OCI-LY7 (cell line): ENCODE measurements at regions not wholly inside any gene's neighbourhood (a gene's known extent, or its start where the extent isn't known, plus 50 kb on each side); places are given as distances from the start of the nearest gene placed in this dataset.

Experiments
- BruUV-seq: library from RNA; stranded (reverse); fragments of 400-500 nt; replicated peaks from 2 replicates; lab custom pipeline; 2021; lab: Mats Ljungman, UMichigan
- CTCF ChIA-PET: fragments of 300-600 bp; sonication (Branson Sonifier 250); formaldehyde crosslinking; loops from one replicate; lab custom pipeline; 2022; ENCODE audit warnings: antibody characterized with exemption; ENCODE audit not compliant: unreplicated experiment; lab: Charles Lee
- POLR2A ChIA-PET: fragments of 300-600 bp; sonication (Branson Sonifier 250); formaldehyde crosslinking; loops from one replicate; lab custom pipeline; 2022; ENCODE audit warnings: antibody characterized with exemption; lab: Charles Lee
- DNase-seq: peaks from one replicate; pipeline ENCODE4 v3.0.0-alpha.2; 2015; ENCODE audit warnings: low spot score
- H2AFZ ChIP-seq: fragments of 200-600 bp; sonication (generic), shearing (Covaris generic); 2 replicates; pipeline ENCODE4 v1.6.1; 2014; ENCODE audit warnings: mild to moderate bottlenecking, antibody characterized with exemption, low read length, moderate library complexity
- H3K27ac ChIP-seq: fragments of 200-600 bp; sonication (generic); 2 replicates; pipeline ENCODE4 v1.5.1; 2014; ENCODE audit warnings: mixed run types, low read depth, mild to moderate bottlenecking, moderate library complexity, low read length, inconsistent platforms; ENCODE audit not compliant: poor library complexity, severe bottlenecking
- H3K36me3 ChIP-seq: fragments of 200-600 bp; sonication (generic); 2 replicates; pipeline ENCODE4 v1.6.1; 2014; ENCODE audit warnings: mild to moderate bottlenecking, antibody characterized with exemption, low read length, moderate library complexity, mixed read lengths; ENCODE audit not compliant: insufficient read depth
- H3K4me1 ChIP-seq: fragments of 200-600 bp; sonication (generic); 2 replicates; pipeline ENCODE4 v1.5.1; 2014; ENCODE audit warnings: mild to moderate bottlenecking, low read length; ENCODE audit not compliant: insufficient read depth, poor library complexity, severe bottlenecking
- H3K4me2 ChIP-seq: fragments of 200-600 bp; sonication (generic); 2 replicates; pipeline ENCODE4 v1.6.1; 2014; ENCODE audit warnings: mild to moderate bottlenecking, low read length
- H3K4me3 ChIP-seq: fragments of 200-600 bp; sonication (generic); 2 replicates; pipeline ENCODE4 v1.5.1; 2014; ENCODE audit warnings: mild to moderate bottlenecking, low read depth, low read length; ENCODE audit not compliant: poor library complexity, severe bottlenecking
- H3K79me2 ChIP-seq: fragments of 200-600 bp; sonication (generic); 2 replicates; pipeline ENCODE4 v1.6.1; 2016; ENCODE audit warnings: low read depth, mild to moderate bottlenecking, low read length, moderate library complexity, mixed read lengths; ENCODE audit not compliant: insufficient read depth
- H3K9me2 ChIP-seq: fragments of 200-600 bp; sonication (generic); 2 replicates; pipeline ENCODE4 v1.6.1; 2016; ENCODE audit warnings: mild to moderate bottlenecking, low read length, mixed read lengths; ENCODE audit not compliant: insufficient read depth
- H3K9me3 ChIP-seq: fragments of 200-600 bp; sonication (generic); 2 replicates; pipeline ENCODE4 v1.6.1; 2014; ENCODE audit warnings: mild to moderate bottlenecking, mixed run types, low read length, mixed read lengths
- H4K20me1 ChIP-seq: fragments of 200-600 bp; sonication (generic); 2 replicates; pipeline ENCODE4 v1.6.1; 2014; ENCODE audit warnings: mild to moderate bottlenecking, antibody characterized with exemption, low read length, moderate library complexity, mixed read lengths; ENCODE audit not compliant: insufficient read depth
- EZH2phosphoT487 ChIP-seq: fragments of 200-600 bp; sonication (generic); IDR thresholded peaks from 2 replicates; pipeline ENCODE4 v1.6.1; 2018; ENCODE audit warnings: low read depth, borderline replicate concordance, mild to moderate bottlenecking, mixed run types, antibody characterized with exemption, low read length, moderate library complexity, mixed read lengths
- intact Hi-C: fragments of 100-400 bp; cut with micrococcal nuclease; formaldehyde crosslinking; loops from one replicate; pipeline ENCODE4 v1.10.0; 2022; ENCODE audit not compliant: unreplicated experiment
- TF ChIP-seq, protein P1 (sequence below): fragments of 200-600 bp; sonication (generic); conservative IDR thresholded peaks from 2 replicates; pipeline ENCODE4 v1.5.1; 2014; ENCODE audit warnings: mild to moderate bottlenecking, antibody characterized with exemption, low read length, moderate library complexity, mixed read lengths

DNA sequence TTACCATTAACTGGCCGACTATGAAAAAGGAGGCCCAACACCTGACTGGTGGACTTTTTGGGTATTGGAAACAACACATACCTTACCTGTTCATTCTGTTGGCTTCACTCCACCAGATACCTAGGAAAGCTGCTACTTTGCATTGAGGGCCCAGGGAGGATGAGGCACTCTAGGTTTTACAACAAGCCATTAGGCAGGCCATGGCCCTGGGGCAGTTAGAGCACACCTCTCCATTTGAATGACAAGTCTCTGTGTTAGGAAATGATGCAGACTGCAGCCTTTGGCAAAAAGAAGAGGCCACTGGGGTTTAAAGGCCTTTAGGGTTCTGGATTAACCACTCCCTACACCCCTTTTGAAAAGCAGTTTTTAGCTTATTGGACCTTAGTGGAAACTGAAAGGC is 144.3 kb downstream of the OR2B2 start:
- Histone ChIP-seq H3K27ac (no peak overlapping the region), H3K9me3 (no peaks in the 10 kb centered on the region), H2AFZ (no peak overlapping the region), H3K79me2 (no peaks in the 10 kb centered on the region), H3K36me3 (no peaks in the 10 kb centered on the region), H4K20me1 (no peaks in the 10 kb centered on the region), H3K4me1 (no peaks in the 10 kb centered on the region), H3K4me2 (no peak overlapping the region), H3K4me3 (no peak overlapping the region), H3K9me2 (no peaks in the 10 kb centered on the region)
- BruUV-seq, result no TSS peak
- POLR2A ChIA-PET, result no interaction called here
- CTCF ChIA-PET, result no interaction called here
- intact Hi-C loops, result no loop called here
- TF ChIP-seq, protein P1, sequence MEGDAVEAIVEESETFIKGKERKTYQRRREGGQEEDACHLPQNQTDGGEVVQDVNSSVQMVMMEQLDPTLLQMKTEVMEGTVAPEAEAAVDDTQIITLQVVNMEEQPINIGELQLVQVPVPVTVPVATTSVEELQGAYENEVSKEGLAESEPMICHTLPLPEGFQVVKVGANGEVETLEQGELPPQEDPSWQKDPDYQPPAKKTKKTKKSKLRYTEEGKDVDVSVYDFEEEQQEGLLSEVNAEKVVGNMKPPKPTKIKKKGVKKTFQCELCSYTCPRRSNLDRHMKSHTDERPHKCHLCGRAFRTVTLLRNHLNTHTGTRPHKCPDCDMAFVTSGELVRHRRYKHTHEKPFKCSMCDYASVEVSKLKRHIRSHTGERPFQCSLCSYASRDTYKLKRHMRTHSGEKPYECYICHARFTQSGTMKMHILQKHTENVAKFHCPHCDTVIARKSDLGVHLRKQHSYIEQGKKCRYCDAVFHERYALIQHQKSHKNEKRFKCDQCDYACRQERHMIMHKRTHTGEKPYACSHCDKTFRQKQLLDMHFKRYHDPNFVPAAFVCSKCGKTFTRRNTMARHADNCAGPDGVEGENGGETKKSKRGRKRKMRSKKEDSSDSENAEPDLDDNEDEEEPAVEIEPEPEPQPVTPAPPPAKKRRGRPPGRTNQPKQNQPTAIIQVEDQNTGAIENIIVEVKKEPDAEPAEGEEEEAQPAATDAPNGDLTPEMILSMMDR, result no peak
- no peak for TF ChIP-seq EZH2phosphoT487
- DNase-seq, result no peak

DNA sequence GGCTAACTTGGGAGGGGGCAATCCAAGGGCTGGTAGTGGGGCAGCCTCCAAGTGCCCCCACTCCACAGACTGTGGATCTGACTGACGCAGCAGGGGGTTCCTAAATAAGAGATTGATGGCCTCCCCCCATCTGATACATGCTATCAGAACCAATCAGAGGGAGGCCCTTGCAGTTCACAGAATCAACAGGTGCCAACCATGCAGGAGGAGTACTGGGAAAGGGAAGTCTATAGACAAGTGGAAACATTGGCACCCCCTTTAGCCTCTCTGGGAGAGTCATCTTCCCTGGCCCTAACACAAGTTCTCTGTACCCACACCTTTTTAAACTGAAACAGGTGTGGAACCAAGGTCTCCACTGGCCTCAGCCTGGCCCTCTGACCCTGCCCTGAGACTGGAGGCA is 145.8 kb downstream of the OR2B2 start:
- POLR2A ChIA-PET, result no interaction called here
- TF ChIP-seq, protein P1, result no peak
- TF ChIP-seq EZH2phosphoT487, result no peak
- no peaks in the 10 kb centered on the region for H3K9me3 ChIP-seq
- H3K9me2 ChIP-seq, result no peaks in the 10 kb centered on the region
- H3K79me2 ChIP-seq, result no peaks in the 10 kb centered on the region
- no peaks in the 10 kb centered on the region for H4K20me1 ChIP-seq
- no peak for DNase-seq
- CTCF ChIA-PET, result no interaction called here
- intact Hi-C loops, result no loop called here
- no peak overlapping the region for H3K27ac ChIP-seq
- H3K4me2 ChIP-seq, result no peak overlapping the region
- no TSS peak for BruUV-seq
- no peaks in the 10 kb centered on the region for H3K36me3 ChIP-seq
- H3K4me1 ChIP-seq, result no peaks in the 10 kb centered on the region
- no peak overlapping the region for H3K4me3 ChIP-seq
- no peak overlapping the region for H2AFZ ChIP-seq

DNA sequence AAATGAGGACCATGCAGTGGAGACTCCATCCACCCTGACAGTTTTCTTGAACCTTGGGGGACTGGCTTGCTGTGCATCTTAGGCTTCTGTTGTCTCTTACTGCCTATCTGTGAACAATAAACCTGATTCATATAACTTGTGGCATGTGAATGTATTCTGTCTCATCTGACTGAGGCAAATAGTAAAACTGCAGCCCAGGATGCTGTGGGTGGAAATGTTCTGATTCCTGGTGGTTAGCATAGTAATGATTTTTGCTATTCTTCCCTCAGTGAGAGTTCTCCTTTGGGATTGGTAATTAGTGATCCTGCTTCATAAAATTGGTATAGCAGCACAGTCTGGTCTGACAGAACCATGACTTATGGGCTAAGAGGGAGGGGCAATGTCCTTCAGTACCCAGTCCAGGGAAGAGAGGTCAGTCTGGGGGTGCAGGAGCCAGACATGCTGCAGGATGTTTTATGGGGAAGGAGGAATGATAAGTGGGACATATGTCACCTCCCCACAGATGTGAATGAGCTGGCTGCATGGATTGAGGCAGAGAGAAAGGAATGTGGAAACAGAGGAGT is 147.1 kb downstream of the OR2B2 start:
- POLR2A ChIA-PET, result interaction anchor here (0.6 to 0.8 kb wide), 2 partner anchors 11 to 614 kb away, joined by 3 to 4 read pairs; no protein-coding TSS in a partner anchor
- no TSS peak for BruUV-seq

More for the DNA sequence above, 147.1 kb downstream of the OR2B2 start:
- Histone ChIP-seq H3K36me3 (no peaks in the 10 kb centered on the region), H2AFZ (no peak overlapping the region), H3K4me1 (peaks cover 4% of the 10 kb centered on the region), H3K4me3 (no peak overlapping the region), H3K9me3 (no peaks in the 10 kb centered on the region), H4K20me1 (no peaks in the 10 kb centered on the region), H3K4me2 (no peak overlapping the region), H3K27ac (no peak overlapping the region), H3K9me2 (no peaks in the 10 kb centered on the region), H3K79me2 (no peaks in the 10 kb centered on the region)
- CTCF ChIA-PET, result no interaction called here
- DNase-seq, result no peak
- intact Hi-C loops, result no loop called here
- no peak for TF ChIP-seq EZH2phosphoT487
- TF ChIP-seq, protein P1, result no peak
